ENCODE measurements at regions not wholly inside any gene's neighbourhood (a gene's known extent, or its start where the extent isn't known, plus 50 kb on each side); places are given as distances from the start of the nearest gene placed in this dataset.

DNA sequence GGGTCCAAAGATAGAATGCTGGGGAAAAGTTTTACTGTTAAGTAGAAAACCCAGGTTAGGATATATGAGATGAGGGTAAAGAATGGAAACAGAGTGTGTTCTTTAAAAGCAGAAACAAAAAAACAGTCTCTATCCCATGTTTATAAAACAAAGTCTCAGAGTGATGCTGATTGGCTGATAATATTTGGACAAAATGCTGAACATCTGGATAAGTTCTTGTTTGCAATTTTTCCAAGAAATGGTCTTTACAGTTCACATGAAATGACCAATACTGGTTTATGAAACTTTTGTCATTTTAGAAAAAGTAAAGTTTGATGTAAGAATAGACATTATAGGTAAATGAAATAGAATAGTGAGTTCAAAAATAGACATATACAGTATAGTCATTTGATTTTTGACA is 96.2 kb upstream of the EYS start:
- H3K36me3 Mint-ChIP-seq (ENCODE audit: low read depth), result no peaks in the 10 kb centered on the region
- DNase-seq, result no peak
- CTCF ChIA-PET, result no interaction called here
- H3K4me1 Mint-ChIP-seq, result no peaks in the 10 kb centered on the region
- no peaks in the 10 kb centered on the region for H3K27me3 Mint-ChIP-seq
- H3K4me3 Mint-ChIP-seq, result no peak overlapping the region
- POLR2A ChIA-PET, result no interaction called here
- no peak overlapping the region for H3K27ac Mint-ChIP-seq
- peaks cover 5% of the 10 kb centered on the region for H3K9me3 Mint-ChIP-seq

DNA sequence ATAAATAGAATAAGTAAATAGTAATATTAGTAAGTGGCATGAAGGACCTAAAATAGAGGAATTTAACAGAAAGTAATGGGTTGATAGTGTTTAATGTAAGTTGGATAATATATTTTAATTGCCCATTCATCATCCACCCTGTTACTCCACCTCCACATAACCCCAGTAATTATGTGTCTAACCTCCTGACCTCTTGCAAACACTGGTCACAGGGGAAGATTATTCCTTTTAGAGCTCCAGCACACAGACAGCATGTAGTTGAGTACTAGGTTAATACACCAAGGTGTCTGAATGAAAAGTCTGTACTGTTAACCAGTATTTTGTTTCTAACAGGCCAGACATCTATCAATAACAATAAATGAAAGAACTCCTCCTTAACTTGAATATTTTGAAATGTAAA is 92.4 kb upstream of the EYS start:
- DNase-seq, result no peak
- H3K9me3 Mint-ChIP-seq, result peaks cover 8% of the 10 kb centered on the region
- ChIA-PET POLR2A (no interaction called here), CTCF (no interaction called here)
- H3K27me3 Mint-ChIP-seq, result no peaks in the 10 kb centered on the region
- H3K4me1 Mint-ChIP-seq, result no peaks in the 10 kb centered on the region
- H3K4me3 Mint-ChIP-seq, result no peak overlapping the region
- no peaks in the 10 kb centered on the region for H3K36me3 Mint-ChIP-seq (ENCODE audit: low read depth)
- no peak overlapping the region for H3K27ac Mint-ChIP-seq

DNA sequence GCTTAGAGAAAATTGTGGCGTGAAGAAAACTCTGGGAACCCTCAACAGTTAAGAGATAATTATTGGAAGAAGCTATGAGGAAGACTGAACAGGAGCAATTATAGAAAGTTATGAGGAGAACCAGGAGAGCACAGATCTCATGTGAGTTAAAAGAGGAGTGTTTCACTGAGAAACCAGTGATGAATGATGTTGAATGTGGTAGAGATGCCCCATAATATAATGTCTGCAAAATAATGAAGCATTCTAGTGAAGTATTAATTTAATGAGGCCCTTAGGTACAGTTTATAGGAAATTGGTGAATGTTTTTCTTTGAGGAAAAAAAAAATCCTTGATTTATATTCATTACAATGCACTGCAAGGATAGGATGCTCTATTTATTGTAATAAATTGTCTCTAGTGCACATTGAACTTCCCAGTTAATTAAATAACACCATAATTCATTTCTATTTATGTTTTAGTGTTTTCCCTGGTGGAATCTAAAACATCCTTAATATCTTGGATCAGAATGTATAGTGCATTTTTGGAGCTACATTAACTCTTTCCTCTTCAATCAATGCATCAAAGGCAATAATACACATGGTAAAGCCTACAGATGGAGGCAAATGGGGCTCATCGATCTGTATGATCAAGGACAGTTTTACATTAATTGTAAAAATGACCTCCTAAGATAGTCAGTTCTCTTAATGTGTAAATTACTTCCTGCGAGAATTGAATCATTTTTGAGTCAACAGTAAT is 91.4 kb upstream of the EYS start:
- Mint-ChIP-seq H3K27ac (no peak overlapping the region), H3K27me3 (no peaks in the 10 kb centered on the region), H3K36me3 (ENCODE audit: low read depth) (no peaks in the 10 kb centered on the region), H3K4me1 (no peaks in the 10 kb centered on the region), H3K9me3 (peaks cover 7% of the 10 kb centered on the region), H3K4me3 (no peak overlapping the region)
- ChIA-PET POLR2A (no interaction called here), CTCF (no interaction called here)
- DNase-seq, result no peak

DNA sequence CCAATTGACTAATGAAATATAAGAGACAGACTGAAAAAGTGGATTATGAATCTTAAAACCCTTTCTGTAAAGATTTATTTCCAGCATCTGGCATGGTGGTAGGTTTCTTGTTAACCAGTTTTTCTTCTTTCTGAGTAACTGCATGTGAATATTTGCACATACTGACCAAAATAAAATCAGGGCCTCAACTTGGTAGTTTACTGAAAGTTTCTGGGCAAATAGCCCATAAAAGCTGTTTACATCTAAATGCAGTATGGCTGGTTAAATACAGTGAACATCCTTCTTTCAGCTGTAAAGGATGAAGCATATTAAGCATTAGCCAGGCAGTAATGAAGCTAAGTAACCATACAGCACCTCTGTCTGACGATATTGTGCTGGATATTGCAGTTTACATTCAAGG is 83.6 kb upstream of the EYS start:
- DNase-seq, result no peak
- Mint-ChIP-seq H3K9me3 (peaks cover 13% of the 10 kb centered on the region), H3K36me3 (ENCODE audit: low read depth) (no peaks in the 10 kb centered on the region), H3K4me3 (no peak overlapping the region), H3K4me1 (no peaks in the 10 kb centered on the region), H3K27ac (no peak overlapping the region), H3K27me3 (no peaks in the 10 kb centered on the region)
- ChIA-PET CTCF (no interaction called here), POLR2A (no interaction called here)

DNA sequence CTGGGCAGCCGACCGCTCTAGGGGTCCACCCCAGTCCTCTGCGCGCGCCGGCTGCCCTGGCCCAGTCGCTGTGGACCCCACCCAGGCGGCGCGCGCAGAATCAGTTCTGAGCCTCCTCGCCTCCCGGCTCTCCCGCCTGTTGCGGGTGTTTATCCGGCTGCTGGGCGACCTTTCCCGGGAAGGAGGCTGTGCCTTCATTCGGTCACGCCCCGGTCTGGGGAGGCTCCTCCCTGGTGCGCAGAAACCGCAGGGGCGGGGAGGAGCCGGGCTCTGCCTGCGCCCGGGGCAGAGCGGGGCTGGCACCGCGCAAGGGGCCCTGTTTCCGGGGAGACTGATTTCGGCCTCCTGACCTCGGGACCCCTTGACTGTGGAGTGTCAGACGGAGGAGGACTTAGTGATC is 80.8 kb upstream of the EYS start:
- peaks cover 20% of the 10 kb centered on the region for H3K9me3 Mint-ChIP-seq
- H3K27ac Mint-ChIP-seq, result no peak overlapping the region
- no peak overlapping the region for H3K4me3 Mint-ChIP-seq
- no peaks in the 10 kb centered on the region for H3K36me3 Mint-ChIP-seq (ENCODE audit: low read depth)
- POLR2A ChIA-PET, result no interaction called here
- no peak for DNase-seq
- H3K4me1 Mint-ChIP-seq, result no peaks in the 10 kb centered on the region
- CTCF ChIA-PET, result no interaction called here
- H3K27me3 Mint-ChIP-seq, result no peaks in the 10 kb centered on the region

DNA sequence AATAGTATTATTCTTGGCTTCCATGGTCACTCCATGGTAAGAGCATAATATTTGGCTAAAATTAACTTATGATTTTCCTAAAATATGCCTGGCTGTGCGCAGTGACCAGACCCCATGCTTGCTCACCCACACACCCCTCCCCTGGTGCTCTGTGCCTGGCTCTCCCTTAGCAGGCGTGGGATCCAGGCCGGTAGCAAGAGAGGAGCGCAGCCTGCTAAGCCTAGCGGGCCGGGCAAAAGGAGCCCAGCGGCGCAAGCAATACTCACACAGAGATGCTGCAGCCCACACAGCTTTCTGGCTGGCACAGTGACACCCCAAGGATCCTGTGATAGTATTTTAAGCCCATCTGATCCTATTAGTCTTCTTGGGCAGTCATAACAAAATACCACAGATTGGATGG is 79.8 kb upstream of the EYS start:
- no peaks in the 10 kb centered on the region for H3K36me3 Mint-ChIP-seq (ENCODE audit: low read depth)
- CTCF ChIA-PET, result no interaction called here
- H3K4me3 Mint-ChIP-seq, result no peak overlapping the region
- H3K9me3 Mint-ChIP-seq, result peaks cover 20% of the 10 kb centered on the region
- no peak for DNase-seq
- H3K27ac Mint-ChIP-seq, result no peak overlapping the region
- H3K4me1 Mint-ChIP-seq, result no peaks in the 10 kb centered on the region
- POLR2A ChIA-PET, result no interaction called here
- H3K27me3 Mint-ChIP-seq, result no peaks in the 10 kb centered on the region

DNA sequence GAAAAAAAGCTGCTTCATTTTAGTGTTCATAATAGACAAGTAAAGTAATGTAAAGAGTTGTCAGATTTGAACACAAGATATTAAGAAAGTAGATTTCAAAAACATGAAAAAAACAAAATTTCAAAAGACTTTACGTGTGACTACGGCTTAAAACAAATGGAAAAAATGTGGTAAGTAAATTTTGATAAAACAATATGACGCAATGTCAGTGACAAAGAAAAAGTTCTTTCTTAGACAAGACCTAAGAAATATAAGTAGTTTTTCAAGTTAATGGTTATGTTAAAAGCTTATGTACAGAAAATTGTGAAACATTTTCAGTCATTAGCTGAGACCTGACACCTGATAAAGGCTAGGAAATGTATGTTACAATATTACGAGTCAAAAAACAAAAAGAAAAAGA is 73.7 kb upstream of the EYS start:
- Mint-ChIP-seq H3K4me1 (no peaks in the 10 kb centered on the region), H3K27me3 (no peaks in the 10 kb centered on the region), H3K4me3 (no peak overlapping the region), H3K36me3 (ENCODE audit: low read depth) (no peaks in the 10 kb centered on the region), H3K27ac (no peak overlapping the region), H3K9me3 (peaks cover 6% of the 10 kb centered on the region)
- DNase-seq, result no peak
- ChIA-PET CTCF (no interaction called here), POLR2A (interaction anchor here (0.6 kb wide), 1 partner anchor 846 kb away, joined by 4 read pairs; no protein-coding TSS in a partner anchor)

DNA sequence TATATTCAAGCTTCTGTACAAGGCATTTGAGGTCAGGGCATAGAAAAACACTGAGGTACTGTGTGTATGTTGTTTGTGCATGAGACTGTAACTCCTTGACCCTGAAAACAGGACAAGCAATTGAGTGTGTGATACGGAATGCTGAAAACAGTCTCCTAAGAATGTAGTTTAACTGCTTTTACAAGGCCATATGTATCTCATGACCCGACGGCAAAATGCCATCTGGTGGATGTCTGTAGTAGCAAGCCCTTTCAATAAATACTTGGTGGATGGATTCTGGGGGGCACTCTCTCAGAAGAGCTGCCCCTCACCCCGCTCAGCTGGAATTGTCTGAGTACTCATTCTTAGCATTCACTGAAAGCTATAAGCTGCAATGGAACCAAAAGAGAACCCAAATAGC is 69.3 kb upstream of the EYS start:
- no peaks in the 10 kb centered on the region for H3K4me1 Mint-ChIP-seq
- no peak overlapping the region for H3K27ac Mint-ChIP-seq
- H3K4me3 Mint-ChIP-seq, result no peak overlapping the region
- CTCF ChIA-PET, result no interaction called here
- H3K36me3 Mint-ChIP-seq (ENCODE audit: low read depth), result no peaks in the 10 kb centered on the region
- DNase-seq, result no peak
- no peaks in the 10 kb centered on the region for H3K27me3 Mint-ChIP-seq
- POLR2A ChIA-PET, result no interaction called here
- peaks cover 8% of the 10 kb centered on the region for H3K9me3 Mint-ChIP-seq

DNA sequence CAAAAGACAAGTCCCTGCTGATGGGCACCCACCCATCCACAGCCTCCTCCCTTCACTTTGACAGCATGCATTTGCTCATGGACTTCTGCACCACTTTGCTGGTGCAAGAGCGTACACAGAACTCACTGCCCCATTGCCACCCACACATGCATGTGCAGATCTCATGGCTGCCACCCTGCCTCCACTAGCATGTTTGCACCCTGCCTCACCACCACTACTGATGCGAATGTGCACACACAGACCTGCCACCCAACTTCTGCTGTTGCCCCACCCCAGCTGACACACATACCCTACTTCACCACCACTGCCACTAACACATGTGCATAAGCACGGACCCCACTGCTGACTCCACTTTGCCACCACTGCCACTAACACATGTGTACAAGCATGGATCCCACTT is 64.9 kb upstream of the EYS start:
- ChIA-PET POLR2A (no interaction called here), CTCF (no interaction called here)
- Mint-ChIP-seq H3K9me3 (peaks cover 8% of the 10 kb centered on the region), H3K27me3 (no peaks in the 10 kb centered on the region), H3K4me1 (no peaks in the 10 kb centered on the region), H3K36me3 (ENCODE audit: low read depth) (no peaks in the 10 kb centered on the region), H3K27ac (no peak overlapping the region), H3K4me3 (no peak overlapping the region)
- DNase-seq, result no peak

DNA sequence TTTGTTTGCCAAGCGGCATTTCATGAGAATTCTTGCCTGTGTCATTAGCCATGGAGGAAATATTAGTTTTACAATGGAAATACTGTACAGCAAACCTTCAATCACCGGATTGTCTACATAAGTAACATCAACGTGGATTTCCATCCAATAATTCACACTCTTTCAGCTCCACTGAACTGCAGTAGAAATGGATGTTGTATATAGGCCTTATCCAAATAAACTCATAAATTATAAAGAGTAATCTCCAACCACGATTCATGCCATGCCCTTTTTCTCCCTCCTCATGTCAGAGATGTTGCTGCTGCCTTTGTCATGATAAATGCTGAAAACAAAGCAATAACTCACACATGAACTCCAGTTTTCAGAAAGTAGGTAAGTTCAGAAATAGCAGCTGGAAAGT is 54.9 kb upstream of the EYS start:
- no peaks in the 10 kb centered on the region for H3K36me3 Mint-ChIP-seq (ENCODE audit: low read depth)
- DNase-seq, result no peak
- no peak overlapping the region for H3K4me3 Mint-ChIP-seq
- ChIA-PET CTCF (no interaction called here), POLR2A (no interaction called here)
- H3K27ac Mint-ChIP-seq, result no peak overlapping the region
- H3K27me3 Mint-ChIP-seq, result no peaks in the 10 kb centered on the region
- peaks cover 9% of the 10 kb centered on the region for H3K9me3 Mint-ChIP-seq
- no peaks in the 10 kb centered on the region for H3K4me1 Mint-ChIP-seq

DNA sequence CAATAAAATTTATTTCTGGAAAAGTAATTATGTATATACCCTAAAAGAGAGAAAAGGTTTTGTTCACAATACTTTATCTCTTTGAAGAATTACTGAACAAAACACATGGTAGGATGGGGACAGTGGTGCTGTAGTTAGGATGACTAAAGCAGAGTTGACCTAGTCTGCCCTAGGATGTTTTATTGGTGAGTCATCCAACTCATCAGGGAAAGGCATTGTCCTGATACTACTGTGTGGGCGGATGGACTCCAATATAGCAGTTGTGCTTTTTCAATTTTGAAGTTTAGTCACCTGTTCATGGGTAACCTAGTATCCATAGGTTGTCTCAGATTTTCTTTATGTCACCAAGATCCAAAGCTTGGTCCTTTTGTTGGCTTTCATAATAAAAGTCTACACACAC is 53.3 kb upstream of the EYS start:
- ChIA-PET CTCF (no interaction called here), POLR2A (no interaction called here)
- DNase-seq, result no peak
- H3K27ac Mint-ChIP-seq, result no peak overlapping the region
- H3K9me3 Mint-ChIP-seq, result peaks cover 13% of the 10 kb centered on the region
- H3K27me3 Mint-ChIP-seq, result no peaks in the 10 kb centered on the region
- H3K4me1 Mint-ChIP-seq, result no peaks in the 10 kb centered on the region
- no peaks in the 10 kb centered on the region for H3K36me3 Mint-ChIP-seq (ENCODE audit: low read depth)
- no peak overlapping the region for H3K4me3 Mint-ChIP-seq
